ENCODE measurements at regions not wholly inside any gene's neighbourhood (a gene's known extent, or its start where the extent isn't known, plus 50 kb on each side); places are given as distances from the start of the nearest gene placed in this dataset.
A peak's percentile ranks its signal among the peaks of the same experiment; 100 is the strongest.

GRCh38 chr3:177281292-177282118, 84.2 kb upstream of the TBL1XR1 start:
- no peak overlapping the region for H3K4me3 Mint-ChIP-seq
- peaks cover 59% of the 10 kb centered on the region for H3K4me1 Mint-ChIP-seq
- POLR2A ChIA-PET: no interaction called here
- ATAC-seq (peak; percentile 9; the same call in 1 of the 2 replicates), DNase-seq (ENCODE audit: low spot score) (no peak)
- H3K27ac Mint-ChIP-seq: 0 out of 2 replicates have a peak overlapping the region, but pooled peaks have one; percentile 18
- TF ChIP-seq E2F4 (CRISPR knock-in tag; IDR thresholded peaks at IDR 0.05; ENCODE audit: borderline replicate concordance, low read depth) (no peak), RELA (CRISPR knock-in tag; IDR thresholded peaks at IDR 0.05; ENCODE audit: borderline replicate concordance) (no peak), USF2 (CRISPR knock-in tag; IDR thresholded peaks at IDR 0.05) (peak; percentile 75), USF1 (CRISPR knock-in tag; IDR thresholded peaks at IDR 0.05) (peak; percentile 71), ZNF281 (CRISPR knock-in tag; IDR thresholded peaks at IDR 0.05) (0 out of 2 replicates have a peak, but pooled peaks have one; percentile 57), ZMAT4 (CRISPR knock-in tag; IDR thresholded peaks at IDR 0.05) (no peak)
- H3K36me3 Mint-ChIP-seq: no peaks in the 10 kb centered on the region
- H3K9me3 Mint-ChIP-seq: peaks cover 3% of the 10 kb centered on the region; the same call in 1 of the 2 replicates
- no peaks in the 10 kb centered on the region for H3K27me3 Mint-ChIP-seq (ENCODE audit: low read depth)
- CTCF ChIA-PET: no interaction called here

GRCh38 chr3:177282119-177282655, 84.9 kb upstream of the TBL1XR1 start:
- H3K4me1 Mint-ChIP-seq: peaks cover 64% of the 10 kb centered on the region
- ChIA-PET CTCF (no interaction called here), POLR2A (no interaction called here)
- no peak overlapping the region for H3K4me3 Mint-ChIP-seq
- DNase-seq (ENCODE audit: low spot score): no peak
- H3K36me3 Mint-ChIP-seq: no peaks in the 10 kb centered on the region
- H3K27me3 Mint-ChIP-seq (ENCODE audit: low read depth): no peaks in the 10 kb centered on the region
- peaks cover 3% of the 10 kb centered on the region; the same call in 1 of the 2 replicates for H3K9me3 Mint-ChIP-seq
- no peak for ATAC-seq
- H3K27ac Mint-ChIP-seq: no peak overlapping the region
- TF ChIP-seq E2F5 (CRISPR knock-in tag; IDR thresholded peaks at IDR 0.05): no peak
- TF ChIP-seq ZNF671 (CRISPR knock-in tag; IDR thresholded peaks at IDR 0.05): no peak
- no peak for TF ChIP-seq ZNF512 (CRISPR knock-in tag; IDR thresholded peaks at IDR 0.05; ENCODE audit: borderline replicate concordance)
- TF ChIP-seq TEAD1 (CRISPR knock-in tag; IDR thresholded peaks at IDR 0.05): no peak
- no peak for TF ChIP-seq IRF2 (CRISPR knock-in tag; IDR thresholded peaks at IDR 0.05; ENCODE audit: borderline replicate concordance, low read depth)
- no peak for TF ChIP-seq CREM (CRISPR knock-in tag; IDR thresholded peaks at IDR 0.05)
- TF ChIP-seq TCF7 (CRISPR knock-in tag; IDR thresholded peaks at IDR 0.05; ENCODE audit: low read depth): no peak
- no peak for TF ChIP-seq ZNF396 (CRISPR knock-in tag; IDR thresholded peaks at IDR 0.05; ENCODE audit: borderline replicate concordance)
- TF ChIP-seq NFYB (CRISPR knock-in tag; conservative IDR thresholded peaks at IDR 0.05; ENCODE audit: low read depth): no peak
- no peak for TF ChIP-seq IRF1 (CRISPR knock-in tag; IDR thresholded peaks at IDR 0.05)
- no peak for TF ChIP-seq E2F4 (CRISPR knock-in tag; IDR thresholded peaks at IDR 0.05; ENCODE audit: borderline replicate concordance, low read depth)
- TF ChIP-seq MXD4 (CRISPR knock-in tag; IDR thresholded peaks at IDR 0.05; ENCODE audit: borderline replicate concordance): no peak
